ENCODE measurements at regions not wholly inside any gene's neighbourhood (a gene's known extent, or its start where the extent isn't known, plus 50 kb on each side); places are given as distances from the start of the nearest gene placed in this dataset.
"Not testable (repeated sequence)": the region's sequence is repeated elsewhere in the genome, so short reads cannot be mapped to it uniquely, and the experiment has no call there.

GRCh38 chr1:5686925-5687706 lies 305.1 kb downstream of the NPHP4 start:
- no peak for DNase-seq (ENCODE audit: low read depth in 3 of 3)

GRCh38 chr1:5686195-5686594 lies 306.0 kb downstream of the NPHP4 start:
- DNase-seq (ENCODE audit: low read depth in 3 of 3): no peak

DNA sequence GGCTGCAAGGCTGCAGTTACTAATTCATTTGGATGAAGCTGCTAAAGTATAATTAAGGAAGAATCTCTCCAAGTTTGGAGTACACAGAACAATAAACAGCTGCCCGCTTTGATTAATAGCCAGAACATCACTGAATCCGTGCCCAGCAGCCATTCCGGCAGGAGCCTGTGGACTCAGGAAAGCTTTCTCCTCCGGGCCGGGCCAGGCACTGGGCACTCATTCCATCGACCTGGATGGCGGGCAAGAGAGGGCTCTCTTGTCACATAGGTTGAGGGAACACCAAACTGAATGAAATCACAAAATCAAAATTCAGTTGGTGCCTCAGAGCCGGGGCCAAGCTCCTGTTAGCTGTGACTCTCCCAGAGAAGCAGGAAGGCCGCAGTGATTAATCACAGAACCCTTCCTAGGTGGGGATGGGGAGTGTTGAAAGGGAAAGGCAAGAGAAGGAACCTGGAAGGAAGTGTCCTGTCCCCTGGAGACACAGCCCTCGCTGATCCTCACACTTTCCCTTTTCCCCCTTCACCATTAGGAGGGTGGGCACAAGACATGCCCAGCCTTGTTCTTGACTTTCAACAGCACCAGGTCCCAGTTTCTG lies 306.7 kb downstream of the NPHP4 start:
- DNase-seq (ENCODE audit: low read depth in 3 of 3): no peak

DNA sequence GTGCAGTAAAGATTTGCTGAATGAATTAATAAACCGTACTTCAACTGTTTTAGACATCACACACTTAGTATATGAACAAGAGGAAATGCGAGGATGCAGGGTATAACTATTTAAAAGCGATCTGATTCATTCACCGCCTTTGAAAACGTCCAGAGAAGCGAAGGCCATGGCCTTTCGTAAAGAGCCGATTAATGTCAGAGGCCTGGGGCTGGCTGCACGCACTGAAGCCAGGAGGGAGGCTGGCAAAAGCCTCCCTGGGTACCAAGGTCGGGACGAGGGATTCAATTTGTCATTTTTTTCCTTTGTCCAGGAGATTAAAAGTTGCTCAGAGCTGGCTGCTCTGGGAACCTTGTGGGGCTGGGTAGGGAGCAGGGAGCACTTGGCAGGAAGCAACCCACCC lies 307.4 kb downstream of the NPHP4 start:
- no peak for DNase-seq (ENCODE audit: low read depth in 3 of 3)

GRCh38 chr1:5683446-5683845 lies 308.8 kb downstream of the NPHP4 start:
- no peak for DNase-seq (ENCODE audit: low read depth in 3 of 3)

DNA sequence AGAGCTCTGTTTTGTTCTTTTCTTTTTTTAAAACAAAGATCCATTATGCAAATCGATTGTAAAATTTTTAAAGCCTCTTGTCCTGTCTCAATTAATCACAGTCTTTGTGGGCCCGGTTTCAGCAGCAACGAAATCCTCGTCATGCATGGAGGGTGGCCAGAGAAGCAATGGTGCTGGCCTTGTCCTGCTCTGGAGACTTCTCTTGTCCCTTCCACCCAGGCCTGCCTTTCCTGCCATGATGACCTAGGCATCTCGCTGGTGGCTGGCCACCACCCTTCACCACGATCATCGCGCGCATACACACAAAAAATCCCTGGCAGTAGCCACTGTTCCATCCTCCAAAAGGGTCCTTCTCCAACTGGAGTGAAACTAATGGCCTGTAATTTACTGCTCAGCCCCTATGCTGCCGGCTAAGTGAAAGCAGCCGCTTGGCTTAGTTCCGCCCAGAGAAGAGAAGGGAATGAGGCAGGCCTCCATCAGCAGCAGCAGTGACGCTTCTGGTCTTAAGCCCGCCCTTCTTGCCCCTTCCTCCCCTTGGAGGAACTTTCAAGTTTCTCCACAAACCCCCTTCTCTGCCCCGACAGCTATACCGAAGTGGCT lies 309.5 kb downstream of the NPHP4 start:
- DNase-seq (ENCODE audit: low read depth in 3 of 3): no peak

DNA sequence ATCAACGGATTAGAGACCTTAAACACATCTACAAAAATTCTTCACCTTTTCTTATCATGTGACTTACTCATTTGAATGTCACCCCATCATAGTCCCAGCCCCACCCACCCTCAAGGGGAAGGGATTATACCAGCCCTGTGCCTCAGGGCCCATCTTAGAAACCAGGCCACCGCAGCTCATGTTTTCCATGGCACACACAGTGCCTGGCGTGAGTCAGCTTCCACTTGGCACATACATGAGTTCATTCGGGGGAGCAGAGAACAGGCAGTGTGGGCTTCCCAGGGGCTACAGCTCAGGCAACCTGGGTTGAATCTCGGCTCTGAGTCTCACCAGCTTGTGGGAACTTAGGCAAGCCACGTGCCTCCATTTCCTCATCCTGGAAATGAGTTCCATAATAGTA lies 310.6 kb downstream of the NPHP4 start:
- no peak for DNase-seq (ENCODE audit: low read depth in 3 of 3)

DNA sequence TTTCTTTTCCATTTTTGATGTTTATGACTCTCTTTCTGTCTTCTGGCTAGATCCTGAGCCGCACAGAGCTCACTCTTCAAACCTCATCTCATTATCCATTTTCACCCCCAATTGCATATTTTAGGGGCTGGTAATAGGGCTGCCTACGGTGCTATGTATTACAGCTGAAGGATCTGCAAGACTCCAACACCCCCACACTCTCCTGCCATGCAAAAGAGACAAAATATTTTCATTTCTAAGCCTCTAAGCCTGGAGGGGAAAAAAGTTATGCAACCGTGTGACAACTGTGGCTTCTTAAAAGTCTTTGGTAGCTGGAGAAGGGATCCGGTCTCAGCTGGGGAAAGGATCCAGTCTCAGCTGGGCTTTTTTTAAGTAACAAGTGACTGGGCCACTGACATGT lies 311.6 kb downstream of the NPHP4 start:
- DNase-seq (ENCODE audit: low read depth in 3 of 3): no peak

GRCh38 chr1:5678759-5679158 lies 313.5 kb downstream of the NPHP4 start:
- no peak for DNase-seq (ENCODE audit: low read depth in 3 of 3)

DNA sequence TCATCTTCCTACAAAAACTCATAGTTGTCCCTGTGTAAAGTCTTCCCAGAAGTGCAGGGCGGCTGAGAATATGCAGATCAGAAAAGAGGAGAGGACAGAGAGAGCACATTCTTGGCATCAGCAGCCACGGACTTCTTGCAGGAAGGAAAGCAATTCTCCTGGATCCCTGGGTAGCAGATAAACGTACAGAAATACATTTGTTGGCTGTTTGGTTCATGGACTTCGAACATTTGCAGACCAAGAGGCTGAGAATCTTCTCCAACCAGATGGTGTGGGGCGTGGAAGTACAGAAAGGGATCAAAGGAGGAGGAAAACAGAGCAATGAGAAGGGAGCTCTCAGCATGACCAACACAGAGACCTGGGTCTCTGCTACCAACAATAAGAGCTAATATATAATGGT lies 319.9 kb downstream of the NPHP4 start:
- not testable (repeated sequence) for DNase-seq (ENCODE audit: low read depth in 3 of 3)

GRCh38 chr1:5670590-5671350 lies 321.5 kb downstream of the NPHP4 start:
- no peak for DNase-seq (ENCODE audit: low read depth in 3 of 3)

GRCh38 chr1:5667513-5668325 lies 324.5 kb downstream of the NPHP4 start:
- DNase-seq (ENCODE audit: low read depth in 3 of 3): no peak

DNA sequence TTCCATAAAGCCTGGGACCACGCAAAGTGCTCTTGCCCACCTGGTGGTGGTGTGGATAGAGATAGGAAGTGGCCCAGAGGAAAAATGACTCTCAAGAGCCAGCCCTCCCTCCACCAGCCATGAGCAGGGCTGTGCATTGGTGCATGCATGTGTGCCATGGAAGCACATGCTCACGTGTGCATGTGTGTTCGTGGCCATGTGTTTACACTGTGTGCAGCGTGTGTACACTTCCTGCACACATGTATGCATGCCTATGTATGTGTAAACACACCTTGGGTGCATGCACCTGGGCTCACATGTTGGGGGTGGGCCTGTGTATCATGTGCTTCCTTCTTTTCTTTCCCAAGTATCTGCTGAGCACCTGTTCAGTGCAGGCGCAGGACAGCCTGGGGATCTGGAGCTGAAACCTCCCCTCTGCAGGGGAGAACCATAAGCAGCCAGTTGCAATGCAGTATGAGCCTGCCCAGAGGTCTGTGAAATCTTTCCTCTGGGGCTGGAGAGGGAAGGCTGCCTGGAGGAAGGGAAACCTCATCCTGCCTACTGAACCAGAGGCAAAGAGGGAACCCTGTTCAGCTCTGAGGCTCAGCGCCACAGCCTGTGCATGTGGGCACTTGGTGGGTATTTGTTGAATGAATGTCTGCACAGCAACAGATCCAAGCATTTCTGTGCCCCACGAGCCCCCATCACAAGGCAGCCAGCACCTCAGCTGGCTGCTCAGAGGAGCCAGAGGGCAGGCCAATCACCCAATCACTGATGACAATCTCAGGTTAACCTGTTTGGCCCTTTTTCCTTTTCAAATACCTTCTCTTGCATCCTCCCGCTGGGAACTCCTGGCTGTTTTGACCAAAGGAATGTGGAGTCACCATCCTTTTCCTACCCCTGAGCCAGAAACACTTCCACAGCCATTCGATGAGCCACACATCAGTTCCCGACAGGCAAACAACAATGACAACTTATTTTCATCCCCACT lies 327.0 kb downstream of the NPHP4 start:
- no peak for DNase-seq (ENCODE audit: low read depth in 3 of 3)

DNA sequence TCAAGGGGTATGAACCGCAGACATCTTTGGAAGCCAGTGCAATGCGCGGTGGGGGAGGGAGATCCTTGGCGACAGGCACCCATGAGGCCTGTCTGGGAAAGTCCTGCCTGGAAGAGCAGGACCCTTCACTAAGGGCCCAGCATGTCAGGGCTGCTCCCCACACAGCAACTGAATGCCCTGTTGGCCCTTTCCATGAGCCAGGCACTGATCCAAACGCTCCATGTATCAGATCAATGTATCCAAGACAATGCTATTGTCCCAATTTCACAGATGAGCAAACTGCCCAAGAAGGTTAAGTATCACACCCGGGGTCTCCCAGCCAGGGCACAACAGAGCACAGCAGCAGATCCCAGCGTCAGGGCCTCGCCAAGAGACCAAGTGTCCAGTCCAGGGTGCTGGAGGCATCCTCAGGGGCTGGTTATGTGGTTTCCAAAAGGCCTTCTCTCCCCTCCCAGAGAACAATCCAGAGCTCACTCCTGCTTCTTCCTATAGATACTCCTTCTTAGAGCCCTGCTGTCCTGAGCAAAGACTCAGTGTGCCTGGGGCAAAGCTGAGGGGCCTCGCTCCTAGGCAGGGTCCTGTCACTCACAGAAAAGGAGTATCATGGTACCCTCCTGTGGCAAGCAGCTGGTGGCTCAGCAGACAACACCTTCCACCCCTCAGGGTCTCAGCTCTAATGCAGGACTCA lies 328.0 kb downstream of the NPHP4 start:
- DNase-seq (ENCODE audit: low read depth in 3 of 3): no peak

- no peak for DNase-seq (ENCODE audit: low read depth in 3 of 3)
Measured at GRCh38 chr1:5662744-5663126, 329.5 kb downstream of the NPHP4 start.

- no peak for DNase-seq (ENCODE audit: low read depth in 3 of 3)
Measured at GRCh38 chr1:5662086-5662743, 330.0 kb downstream of the NPHP4 start.

DNA sequence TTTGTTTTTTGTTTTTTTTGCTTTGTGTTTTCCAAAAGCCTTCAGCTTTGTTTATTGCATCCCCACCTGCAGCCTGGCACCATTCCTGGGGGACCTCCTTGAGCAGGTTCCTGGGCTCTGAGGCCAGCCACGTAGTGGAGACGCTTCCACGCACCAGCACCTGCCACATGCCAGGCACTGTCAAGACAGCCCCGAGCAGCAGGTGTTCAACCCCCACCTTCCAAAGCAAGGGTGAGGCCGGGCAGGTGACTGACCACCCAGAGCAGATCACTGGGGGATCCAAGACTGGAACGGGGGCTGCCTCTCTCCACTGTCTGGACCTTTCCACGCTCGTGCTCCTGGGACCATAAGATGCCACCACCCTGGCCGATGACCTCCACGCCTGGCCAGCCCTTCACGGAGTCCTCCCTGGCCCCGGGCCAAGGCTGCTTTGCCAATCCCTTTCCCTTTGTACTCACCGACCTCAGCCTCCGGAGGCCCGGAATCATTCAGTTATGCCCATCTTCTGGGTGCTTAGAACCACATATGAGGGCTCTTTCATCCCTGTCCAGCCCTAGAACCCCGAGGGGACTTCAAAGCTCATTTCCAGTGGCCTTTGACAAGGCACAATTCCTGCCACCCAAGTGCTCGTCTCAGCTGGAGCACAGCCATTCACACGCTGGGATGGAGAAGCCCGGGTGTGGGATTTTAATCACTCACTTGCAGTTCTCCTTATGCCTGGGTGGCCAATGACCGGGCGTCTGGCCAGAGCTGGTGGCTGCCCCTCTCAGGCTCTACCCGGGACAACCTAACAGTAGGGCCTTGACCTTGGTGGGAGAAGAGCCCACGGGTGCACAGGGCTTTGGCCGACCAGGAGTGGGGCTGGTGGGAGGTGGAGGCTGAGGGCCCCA lies 330.8 kb downstream of the NPHP4 start:
- no peak for DNase-seq (ENCODE audit: low read depth in 3 of 3)
